T-helper 17 cell (primary cell): ENCODE measurements at regions not wholly inside any gene's neighbourhood (a gene's known extent, or its start where the extent isn't known, plus 50 kb on each side); places are given as distances from the start of the nearest gene placed in this dataset.

Experiments
- ATAC-seq: fragments of 150-1000 bp; cut with Tn5 transposase; 2 replicates; pipeline ENCODE4 v1.10.0; 2021; ENCODE audit warnings: mild to moderate bottlenecking, moderate library complexity
- DNase-seq, 3 donors: peaks; one replicate each; pipeline versions ENCODE4 v3.0.0 to v3.0.0-alpha.2; 2020 to 2021
- H3K9me3 ChIP-seq: one replicate; pipeline ENCODE4 v1.7.0; 2013; ENCODE audit warnings: low read length, mild to moderate bottlenecking; ENCODE audit not compliant: control insufficient read depth, poor library complexity, severe bottlenecking
- H3K27ac Mint-ChIP-seq: one replicate; pipeline ENCODE4 v1.8.0; 2022; ENCODE audit warnings: mild to moderate bottlenecking, moderate library complexity, mixed read lengths
- H3K27me3 Mint-ChIP-seq: one replicate; pipeline ENCODE4 v1.8.0; 2022; ENCODE audit warnings: mixed read lengths
- H3K36me3 Mint-ChIP-seq: one replicate; pipeline ENCODE4 v1.8.0; 2022; ENCODE audit warnings: low read depth, mixed read lengths
- H3K4me1 Mint-ChIP-seq: one replicate; pipeline ENCODE4 v1.8.0; 2022; ENCODE audit warnings: mild to moderate bottlenecking, mixed read lengths
- H3K4me3 Mint-ChIP-seq: one replicate; pipeline ENCODE4 v1.8.0; 2022; ENCODE audit warnings: mild to moderate bottlenecking, moderate library complexity, mixed read lengths

DNA sequence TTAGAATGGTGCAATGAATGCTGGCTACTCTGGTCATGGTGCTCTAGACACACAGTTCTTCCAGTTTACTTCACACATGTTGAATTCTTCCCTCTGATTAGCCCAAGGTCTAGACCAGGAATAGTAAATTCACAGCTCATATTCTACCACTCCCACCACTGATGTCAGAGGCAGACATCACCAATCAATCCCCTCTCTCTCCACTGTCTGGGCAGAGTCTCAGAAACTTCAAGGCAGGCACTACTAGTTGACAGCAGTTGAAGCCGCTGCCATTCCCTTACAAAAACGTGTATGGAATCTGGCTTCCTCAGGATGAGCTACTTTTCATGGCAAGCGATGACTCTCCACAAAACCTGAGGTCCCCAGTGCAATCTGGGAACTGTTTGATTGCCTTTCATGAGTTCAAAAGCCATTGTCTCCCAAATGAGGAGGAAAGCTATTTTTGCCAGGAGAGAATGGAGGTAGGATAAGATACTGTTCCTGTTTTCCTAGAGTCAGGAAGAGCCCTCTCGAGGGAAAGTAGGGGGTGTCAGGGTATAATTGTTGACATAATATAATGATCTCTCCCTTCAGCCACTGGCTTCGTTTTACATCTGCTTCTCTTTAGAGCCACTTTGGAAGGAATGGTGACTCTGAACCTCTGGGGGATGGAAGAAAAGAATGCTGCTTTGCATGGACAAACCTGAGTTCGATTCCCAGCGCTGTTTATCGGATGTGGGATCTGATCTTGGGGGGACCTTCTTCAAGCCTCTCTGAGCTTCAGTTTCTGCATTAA, 90.0 kb downstream of the FOXL1 start:
- Mint-ChIP-seq H3K4me3 (no peak overlapping the region), H3K36me3 (no peaks in the 10 kb centered on the region), H3K27me3 (no peaks in the 10 kb centered on the region), H3K27ac (no peak overlapping the region), H3K4me1 (peaks cover 7% of the 10 kb centered on the region)
- no peaks in the 10 kb centered on the region for H3K9me3 ChIP-seq
- ATAC-seq (no peak), DNase-seq (no peak)

DNA sequence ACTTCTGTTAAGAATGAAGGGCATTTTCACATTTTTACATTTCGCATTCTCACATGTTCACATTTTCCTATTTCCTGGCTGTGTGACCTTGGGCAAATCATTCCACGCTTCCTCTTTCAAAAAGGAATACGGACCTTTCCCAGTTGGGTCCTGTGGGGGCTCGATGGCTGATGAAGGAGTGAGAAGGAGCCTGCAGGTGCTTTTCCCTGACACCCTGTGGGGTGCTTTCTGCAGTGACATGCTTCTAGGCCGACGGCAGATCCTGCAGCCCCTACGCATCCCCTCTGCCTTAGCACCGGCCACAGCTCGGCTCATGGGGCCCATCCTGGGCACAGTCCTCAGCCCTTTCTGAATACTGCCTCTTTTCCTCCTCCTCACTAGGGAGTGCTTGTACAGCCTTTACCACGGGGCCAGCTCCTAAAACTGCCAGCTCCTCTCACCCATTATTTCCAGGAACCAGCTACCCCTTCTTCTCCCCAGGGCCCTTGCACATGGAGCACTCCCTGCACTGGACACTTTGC, 91.0 kb downstream of the FOXL1 start:
- Mint-ChIP-seq H3K27me3 (no peaks in the 10 kb centered on the region), H3K27ac (no peak overlapping the region), H3K4me3 (no peak overlapping the region), H3K36me3 (no peaks in the 10 kb centered on the region), H3K4me1 (peaks cover 4% of the 10 kb centered on the region)
- no peak for ATAC-seq
- DNase-seq: no peak
- no peaks in the 10 kb centered on the region for H3K9me3 ChIP-seq

DNA sequence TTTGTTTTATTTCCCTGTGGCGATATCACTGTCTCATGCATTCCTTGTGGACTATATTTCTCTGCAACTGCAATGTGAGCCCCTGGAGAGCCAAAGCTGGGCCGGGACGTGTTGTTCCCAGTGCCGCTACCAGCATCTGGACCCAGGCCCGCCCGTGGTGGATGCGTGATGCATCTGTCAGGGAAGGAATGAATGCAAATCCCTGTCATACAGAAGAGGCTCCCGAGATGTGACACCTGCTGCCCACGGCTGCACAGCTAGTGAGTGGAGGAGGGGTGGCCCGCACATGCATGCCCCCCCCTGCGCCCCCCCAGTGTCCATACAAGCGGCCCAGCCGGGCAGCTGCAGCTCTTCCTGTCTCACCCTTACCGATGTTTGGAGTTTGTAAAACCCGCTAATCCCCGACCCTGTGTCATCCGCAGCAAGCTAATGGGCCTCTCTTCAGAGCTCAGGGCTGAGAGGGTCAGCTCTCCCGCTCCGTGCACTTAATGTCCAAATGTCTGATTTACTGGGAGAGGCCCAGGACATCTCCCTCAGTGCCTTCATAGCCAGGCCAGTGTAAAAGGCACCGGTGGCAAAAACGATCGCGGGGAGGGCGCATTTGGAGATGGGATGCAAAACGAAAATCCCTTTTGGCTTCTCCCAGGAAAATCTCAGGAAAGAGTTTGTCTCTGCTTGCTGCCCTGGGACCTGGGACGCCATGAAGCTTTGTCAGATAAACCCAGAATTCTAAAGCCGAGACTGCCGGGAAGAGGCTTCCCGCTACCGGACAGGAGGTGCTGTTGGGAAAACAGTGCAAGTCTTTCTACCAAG, 91.8 kb downstream of the FOXL1 start:
- no peak for ATAC-seq
- Mint-ChIP-seq H3K27ac (no peak overlapping the region), H3K27me3 (no peaks in the 10 kb centered on the region), H3K4me1 (no peaks in the 10 kb centered on the region), H3K4me3 (no peak overlapping the region), H3K36me3 (no peaks in the 10 kb centered on the region)
- H3K9me3 ChIP-seq: no peaks in the 10 kb centered on the region
- DNase-seq: no peak

DNA sequence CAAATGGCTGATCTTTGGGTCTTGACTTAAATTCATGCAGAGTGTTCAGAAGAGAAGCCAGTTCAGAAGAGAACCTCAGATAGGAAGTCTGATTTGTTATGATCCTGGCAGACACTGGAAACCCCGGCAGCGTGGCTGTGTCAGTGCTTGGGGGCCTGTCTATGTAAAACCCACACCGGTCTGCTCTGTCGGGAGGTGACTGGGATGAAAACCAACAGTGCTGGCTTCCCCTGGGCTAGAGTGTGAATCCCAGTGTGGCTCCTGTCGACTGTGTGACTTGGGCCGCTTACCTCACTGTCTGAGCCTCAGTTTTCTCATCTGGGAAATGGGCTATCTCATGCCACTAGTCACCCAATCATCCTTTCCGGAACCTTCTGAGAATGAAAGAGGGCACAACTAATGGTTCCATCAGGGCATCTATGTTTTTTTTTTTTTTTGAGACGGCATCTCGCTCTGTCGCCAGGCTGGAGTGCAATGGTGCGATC, 92.4 kb downstream of the FOXL1 start:
- H3K27ac Mint-ChIP-seq: no peak overlapping the region

DNA sequence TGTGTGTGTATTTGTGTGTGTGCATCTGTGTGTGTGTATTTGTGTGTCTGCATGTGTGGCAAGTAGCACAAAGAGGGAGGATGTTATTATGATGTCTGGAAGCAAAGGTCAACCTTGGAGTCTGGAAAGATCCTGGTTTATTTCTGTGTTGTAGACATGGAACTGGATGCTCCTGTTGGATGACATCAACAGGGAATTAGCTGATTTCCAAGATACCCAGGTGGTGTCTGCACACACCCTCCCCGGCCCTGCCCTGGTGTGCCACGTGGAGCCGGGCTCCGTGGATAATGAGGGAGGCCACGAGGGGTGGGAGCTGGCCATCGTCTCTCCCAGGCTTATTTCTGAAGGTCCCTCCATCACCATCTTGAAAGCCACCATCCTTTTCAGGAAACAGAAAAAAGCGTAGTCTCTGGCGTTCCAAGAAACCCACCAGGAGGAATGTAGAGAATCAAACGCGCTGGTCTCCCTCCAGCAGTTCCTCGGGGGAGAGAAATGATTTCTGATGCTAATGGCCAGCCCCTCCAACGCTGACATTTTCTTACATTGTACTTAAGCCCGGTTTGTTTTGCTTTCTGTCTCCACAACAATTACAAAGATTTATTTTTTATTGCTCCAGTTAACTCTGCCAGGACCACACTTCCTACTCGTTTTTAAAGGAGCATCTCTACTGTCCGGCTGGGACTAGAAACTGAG, 93.3 kb downstream of the FOXL1 start:
- H3K27ac Mint-ChIP-seq: no peak overlapping the region
- H3K4me3 Mint-ChIP-seq: no peak overlapping the region
- H3K4me1 Mint-ChIP-seq: no peaks in the 10 kb centered on the region
- no peaks in the 10 kb centered on the region for H3K36me3 Mint-ChIP-seq
- no peaks in the 10 kb centered on the region for H3K27me3 Mint-ChIP-seq
- ATAC-seq (no peak), DNase-seq (no peak)
- H3K9me3 ChIP-seq: no peaks in the 10 kb centered on the region

More for the DNA sequence above, 92.4 kb downstream of the FOXL1 start:
- no peak overlapping the region for H3K4me3 Mint-ChIP-seq
- ATAC-seq: no peak
- H3K36me3 Mint-ChIP-seq: no peaks in the 10 kb centered on the region
- no peak for DNase-seq
- H3K4me1 Mint-ChIP-seq: no peaks in the 10 kb centered on the region
- H3K9me3 ChIP-seq: no peaks in the 10 kb centered on the region
- no peaks in the 10 kb centered on the region for H3K27me3 Mint-ChIP-seq

DNA sequence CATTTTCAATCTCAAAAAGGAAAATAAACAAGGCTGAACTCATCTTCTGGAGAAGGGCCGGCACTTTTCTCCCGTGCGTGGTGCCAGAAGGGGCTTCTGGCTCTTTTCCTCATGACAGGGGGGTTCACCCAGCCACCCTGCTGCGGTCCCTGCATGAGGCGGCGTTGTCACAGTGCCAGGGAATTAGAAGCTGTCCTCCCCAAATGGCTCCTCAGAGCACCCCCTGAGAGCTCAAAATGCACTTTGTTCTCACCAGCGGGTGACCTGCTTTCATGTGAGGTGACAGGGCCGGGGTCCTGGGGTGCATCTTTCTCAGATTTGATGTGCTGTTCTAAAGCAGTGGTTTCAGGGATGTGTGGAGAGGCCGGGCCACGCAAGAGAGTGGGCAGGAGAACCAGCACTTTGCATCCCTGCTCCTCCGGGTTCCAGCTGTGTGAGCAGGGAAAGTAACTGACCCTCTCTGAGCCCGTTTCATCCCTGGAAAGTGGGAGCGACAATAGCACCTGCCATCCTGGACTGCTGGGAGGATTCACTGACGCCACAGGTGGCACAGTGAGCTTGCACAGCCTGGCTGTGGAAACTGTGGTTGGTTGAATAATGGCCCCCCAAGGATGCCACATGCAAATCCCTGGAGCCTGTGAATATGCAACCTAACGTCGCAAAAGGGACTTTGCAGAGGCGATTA, 94.0 kb downstream of the FOXL1 start:
- Mint-ChIP-seq H3K27ac (no peak overlapping the region), H3K4me1 (no peaks in the 10 kb centered on the region), H3K36me3 (no peaks in the 10 kb centered on the region), H3K4me3 (no peak overlapping the region), H3K27me3 (no peaks in the 10 kb centered on the region)
- no peak for ATAC-seq
- DNase-seq: no peak
- no peaks in the 10 kb centered on the region for H3K9me3 ChIP-seq

DNA sequence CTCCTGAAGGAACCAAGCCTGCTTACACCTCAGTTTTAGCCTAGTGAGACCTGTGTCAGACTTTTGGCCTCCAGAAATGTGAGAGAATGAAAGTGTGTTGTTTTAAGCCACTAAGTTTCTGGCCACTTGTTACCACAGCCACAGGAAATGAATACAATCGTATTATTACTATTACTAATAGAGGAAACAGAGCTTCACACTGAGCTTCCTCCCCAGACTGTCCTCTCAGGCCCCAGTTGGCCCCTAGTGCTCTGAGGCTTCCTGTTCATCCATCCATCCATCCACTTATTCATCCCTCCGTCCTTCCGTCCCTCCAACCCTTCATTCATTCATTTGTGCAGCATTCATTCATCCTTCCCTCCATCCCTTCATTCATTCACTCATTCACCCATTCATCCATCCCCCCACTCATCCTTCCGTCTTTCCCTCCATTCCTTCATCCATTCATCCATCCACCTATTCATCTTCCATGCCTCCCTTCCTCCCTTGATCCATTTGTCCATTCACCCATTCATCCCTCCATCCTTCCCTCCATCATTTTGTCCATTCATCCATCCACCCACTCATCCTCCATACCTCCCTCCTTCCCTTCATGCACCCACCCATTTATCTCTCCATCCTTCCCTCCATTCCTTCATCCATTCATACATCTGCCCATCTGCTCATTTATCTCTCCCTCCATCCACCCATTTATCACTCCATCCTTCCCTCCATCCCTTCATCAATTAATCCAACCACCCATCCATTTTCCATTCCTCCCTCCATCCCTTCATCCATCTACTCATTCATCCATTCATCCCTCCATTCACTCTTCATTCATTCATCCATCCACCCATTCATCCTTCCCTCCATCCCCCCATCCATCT, 95.0 kb downstream of the FOXL1 start:
- ATAC-seq: no peak
- H3K9me3 ChIP-seq: no peaks in the 10 kb centered on the region
- Mint-ChIP-seq H3K4me3 (no peak overlapping the region), H3K27ac (no peak overlapping the region), H3K4me1 (no peaks in the 10 kb centered on the region), H3K36me3 (no peaks in the 10 kb centered on the region), H3K27me3 (no peaks in the 10 kb centered on the region)
- DNase-seq: no peak

DNA sequence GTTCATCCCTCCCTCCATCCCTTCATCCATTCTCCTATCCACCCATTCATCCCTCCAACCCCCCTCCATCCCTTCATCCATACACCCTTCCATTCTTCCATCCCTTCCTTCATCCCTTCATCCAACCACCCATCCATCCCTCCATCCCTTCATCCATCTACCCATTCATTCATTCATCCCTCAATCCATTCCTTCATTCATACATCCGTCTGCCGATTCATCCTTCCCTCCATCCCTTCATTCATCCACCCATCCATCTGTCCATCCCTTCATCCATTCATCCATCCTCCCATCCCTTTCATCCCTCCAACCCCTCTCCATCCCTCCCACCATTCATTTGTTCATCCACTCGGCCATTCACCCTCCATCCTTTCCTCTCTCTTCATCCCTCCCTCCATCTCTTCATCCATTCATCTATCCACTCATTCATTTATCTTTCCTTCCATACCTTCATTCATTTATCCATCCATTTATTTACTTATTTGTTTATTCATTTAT, 95.7 kb downstream of the FOXL1 start:
- no peak for ATAC-seq
- Mint-ChIP-seq H3K27ac (no peak overlapping the region), H3K4me3 (no peak overlapping the region), H3K4me1 (no peaks in the 10 kb centered on the region), H3K36me3 (no peaks in the 10 kb centered on the region), H3K27me3 (no peaks in the 10 kb centered on the region)
- no peak for DNase-seq
- H3K9me3 ChIP-seq: no peaks in the 10 kb centered on the region

DNA sequence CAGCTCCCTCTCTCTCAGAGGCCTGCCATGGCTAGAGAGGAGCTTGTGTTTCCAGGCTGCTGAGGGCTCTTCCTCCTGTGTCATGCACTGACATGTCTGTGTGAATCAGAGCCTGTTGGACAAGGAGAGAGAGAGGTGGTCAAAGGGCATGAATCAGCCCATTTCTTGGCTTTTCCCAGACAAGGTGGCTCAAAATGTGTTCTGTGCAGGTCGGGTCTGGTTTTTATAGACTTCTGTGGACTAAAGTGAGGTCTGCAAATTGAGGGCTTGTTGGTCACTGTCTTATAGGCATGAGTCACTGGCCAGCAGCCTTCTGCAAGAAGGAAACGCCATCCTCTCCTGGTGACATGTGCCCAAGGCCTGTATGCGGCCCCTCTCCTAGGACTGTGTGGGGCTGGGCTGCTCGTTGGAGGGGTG, 97.9 kb downstream of the FOXL1 start:
- Mint-ChIP-seq H3K27ac (no peak overlapping the region), H3K36me3 (no peaks in the 10 kb centered on the region), H3K27me3 (peaks cover 6% of the 10 kb centered on the region), H3K4me1 (no peaks in the 10 kb centered on the region), H3K4me3 (no peak overlapping the region)
- DNase-seq: no peak
- H3K9me3 ChIP-seq: no peaks in the 10 kb centered on the region
- no peak for ATAC-seq

DNA sequence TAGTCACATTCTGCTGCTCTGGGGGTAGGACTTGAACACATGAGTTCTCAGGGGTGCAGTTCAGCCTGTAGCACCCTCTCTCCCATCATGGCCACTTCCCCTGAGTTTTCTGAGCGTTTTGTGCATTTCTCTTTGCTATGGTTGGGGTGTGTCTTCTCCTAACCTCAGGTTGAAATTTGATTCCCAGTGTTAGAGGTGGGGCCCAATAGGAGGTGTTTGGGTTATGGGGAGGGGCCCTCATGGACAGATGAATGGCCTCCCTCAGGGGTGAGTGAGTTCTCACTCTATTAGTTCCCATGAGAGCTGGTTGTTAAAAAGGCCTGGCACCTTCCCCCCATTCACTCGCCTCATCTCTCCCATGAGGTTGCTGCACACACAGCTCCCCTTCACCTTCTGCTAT, 101.1 kb downstream of the FOXL1 start:
- Mint-ChIP-seq H3K27ac (no peak overlapping the region), H3K4me1 (peaks cover 4% of the 10 kb centered on the region), H3K27me3 (peaks cover 14% of the 10 kb centered on the region), H3K4me3 (no peak overlapping the region), H3K36me3 (peaks cover 3% of the 10 kb centered on the region)
- no peak for ATAC-seq
- no peaks in the 10 kb centered on the region for H3K9me3 ChIP-seq
- DNase-seq: no peak

DNA sequence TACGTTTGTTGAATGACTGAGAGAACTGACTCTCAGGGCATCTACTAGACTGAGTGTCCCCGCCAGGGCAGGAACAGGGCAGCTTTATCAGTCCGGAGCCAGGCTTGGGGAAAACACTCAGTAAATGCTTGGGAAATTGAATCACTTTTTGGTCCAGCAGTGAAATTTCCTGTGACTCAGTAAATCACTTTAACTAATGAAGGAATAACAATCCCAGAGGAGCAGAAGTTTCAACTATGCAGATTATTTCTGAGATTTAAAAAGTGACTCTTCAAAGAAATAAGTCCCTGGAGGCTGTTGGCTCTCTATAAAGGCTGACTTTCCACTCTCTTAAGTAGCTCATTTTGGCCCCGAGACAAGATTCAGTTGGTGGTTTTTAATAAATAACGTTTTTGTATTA, 101.8 kb downstream of the FOXL1 start:
- H3K9me3 ChIP-seq: no peaks in the 10 kb centered on the region
- Mint-ChIP-seq H3K36me3 (peaks cover 3% of the 10 kb centered on the region), H3K4me1 (peaks cover 4% of the 10 kb centered on the region), H3K4me3 (no peak overlapping the region), H3K27me3 (peaks cover 14% of the 10 kb centered on the region), H3K27ac (no peak overlapping the region)
- DNase-seq (no peak), ATAC-seq (no peak)

DNA sequence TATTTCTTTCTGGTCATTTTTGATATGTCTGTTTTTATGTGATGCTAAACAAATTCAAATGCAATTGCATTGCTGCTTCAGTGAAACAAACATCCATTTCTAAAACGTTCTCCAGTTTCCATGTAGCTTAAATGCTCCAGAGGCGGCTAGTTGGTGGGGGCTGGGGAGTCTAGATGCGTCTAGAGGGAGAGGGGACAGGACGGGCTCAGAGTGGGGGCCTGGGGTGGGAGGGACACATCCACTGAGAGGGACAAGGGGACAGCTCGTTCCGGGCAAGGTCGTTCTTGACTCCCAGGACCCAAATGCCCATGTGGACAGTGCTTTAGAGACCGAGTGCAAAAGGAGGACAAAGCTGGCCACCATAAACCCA, 102.3 kb downstream of the FOXL1 start:
- DNase-seq: no peak
- H3K27me3 Mint-ChIP-seq: peaks cover 18% of the 10 kb centered on the region

More for the DNA sequence above, 102.3 kb downstream of the FOXL1 start:
- H3K4me3 Mint-ChIP-seq: no peak overlapping the region
- no peak for ATAC-seq
- no peak overlapping the region for H3K27ac Mint-ChIP-seq
- H3K4me1 Mint-ChIP-seq: peaks cover 4% of the 10 kb centered on the region
- no peaks in the 10 kb centered on the region for H3K9me3 ChIP-seq
- H3K36me3 Mint-ChIP-seq: peaks cover 3% of the 10 kb centered on the region
